Endothelial cell of umbilical vein (primary cell): ENCODE measurements at regions not wholly inside any gene's neighbourhood (a gene's known extent, or its start where the extent isn't known, plus 50 kb on each side); places are given as distances from the start of the nearest gene placed in this dataset.

Source experiments
- BruUV-seq: library from RNA; stranded (reverse); fragments of 400-500 nt; replicated peaks from 2 replicates; lab custom pipeline; 2021; lab: Mats Ljungman, UMichigan
- CTCF ChIA-PET: fragments of 300-600, 350-600 bp; sonication (Branson Sonifier 250); formaldehyde crosslinking; loops from one replicate; lab custom pipeline; 2021; ENCODE audit warnings: antibody characterized with exemption, inconsistent platforms; lab: Charles Lee
- POLR2A ChIA-PET: fragments of 300-600, 350-600 bp; sonication (Branson Sonifier 250); formaldehyde crosslinking; loops from one replicate; lab custom pipeline; 2021; ENCODE audit warnings: antibody characterized with exemption, inconsistent platforms; lab: Charles Lee
- DNase-seq: peaks from one replicate; pipeline ENCODE4 v3.0.0-alpha.2; 2011; ENCODE audit warnings: low read depth, low spot score
- FAIRE-seq: peaks from 2 replicates; lab custom pipeline; 2011; peaks lifted over from hg19 to GRCh38; lab: Jason Lieb, UNC
- H2AFZ ChIP-seq: 2 replicates; pipeline ENCODE4 v1.6.0; 2012; ENCODE audit warnings: low read depth, low read length, control low read depth, inconsistent platforms
- H3K27ac ChIP-seq: 2 replicates; pipeline ENCODE4 v1.5.1; 2011; ENCODE audit warnings: low read depth, mild to moderate bottlenecking, control low read depth, low read length, moderate library complexity; ENCODE audit not compliant: insufficient read depth
- H3K27me3 ChIP-seq, 2 experiments: 2 replicates each; pipeline versions ENCODE4 v1.6.0 to v1.6.1; 2011; ENCODE audit warnings: low read length in 2 of 2, mixed read lengths in 1 of 2; ENCODE audit not compliant: control insufficient read depth in 2 of 2, insufficient read depth in 2 of 2
- H3K36me3 ChIP-seq, 2 experiments: 2 replicates in 1 of 2; 3 replicates in 1 of 2; pipeline ENCODE4 v1.5.1; 2011; ENCODE audit warnings: low read length in 2 of 2, mild to moderate bottlenecking in 1 of 2, moderate library complexity in 1 of 2; ENCODE audit not compliant: control insufficient read depth in 2 of 2, insufficient read depth in 2 of 2; ENCODE audit errors: extremely low read depth in 1 of 2
- H3K4me1 ChIP-seq: 3 replicates; pipeline ENCODE4 v1.5.1; 2011; ENCODE audit warnings: mild to moderate bottlenecking, low read length; ENCODE audit not compliant: control insufficient read depth, insufficient read depth; ENCODE audit errors: extremely low read depth
- H3K4me2 ChIP-seq: 2 replicates; pipeline ENCODE4 v1.6.1; 2011; ENCODE audit warnings: low read length, control low read depth, mixed read lengths; ENCODE audit not compliant: insufficient read depth
- H3K4me3 ChIP-seq, 3 experiments: fragments of 200-600 bp in 1 of 3; sonication (generic), shearing (Covaris generic) in 1 of 3; replicated peaks in 1 of 3; 2 replicates each; pipeline ENCODE4 v1.5.1; 2011 to 2016; ENCODE audit warnings: control low read depth in 3 of 3, low read length in 3 of 3, mild to moderate bottlenecking in 2 of 3, inconsistent platforms in 1 of 3, low read depth in 1 of 3, moderate library complexity in 1 of 3; ENCODE audit not compliant: insufficient read depth in 1 of 3
- H3K79me2 ChIP-seq: 2 replicates; pipeline ENCODE4 v1.6.0; 2012; ENCODE audit warnings: low read length, inconsistent platforms; ENCODE audit not compliant: control insufficient read depth, insufficient read depth
- H3K9ac ChIP-seq: replicated peaks from 2 replicates; pipeline ENCODE3; 2011; ENCODE audit warnings: low read length, control low read depth; ENCODE audit not compliant: insufficient read depth; ENCODE audit errors: extremely low read depth
- H3K9me1 ChIP-seq: replicated peaks from 3 replicates; pipeline ENCODE4 v1.6.0; 2011; ENCODE audit warnings: mild to moderate bottlenecking, low read length; ENCODE audit not compliant: control insufficient read depth, insufficient read depth; ENCODE audit errors: extremely low read depth
- H3K9me3 ChIP-seq: replicated peaks from 2 replicates; pipeline ENCODE4 v1.5.1; 2012; ENCODE audit warnings: low read length, inconsistent platforms; ENCODE audit not compliant: control insufficient read depth, insufficient read depth
- H4K20me1 ChIP-seq: replicated peaks from 2 replicates; pipeline ENCODE3; 2011; ENCODE audit warnings: mild to moderate bottlenecking, low read length; ENCODE audit not compliant: control insufficient read depth, insufficient read depth; ENCODE audit errors: extremely low read depth
- CTCF ChIP-seq, 2 donors: IDR thresholded peaks; 1 replicate in 1 of 2; 2 replicates in 1 of 2; pipeline ENCODE4 v1.5.1; 2011; ENCODE audit warnings: low read length in 2 of 2, mild to moderate bottlenecking in 2 of 2, moderate library complexity in 2 of 2, control low read depth in 1 of 2, inconsistent platforms in 1 of 2, low read depth in 1 of 2; ENCODE audit not compliant: insufficient read depth in 1 of 2; ENCODE audit errors: extremely low read depth in 1 of 2
- FOS ChIP-seq: IDR thresholded peaks from 2 replicates; pipeline ENCODE4 v1.6.1; 2011; ENCODE audit warnings: mild to moderate bottlenecking, low read length, moderate library complexity, borderline replicate concordance; ENCODE audit not compliant: insufficient read depth
- GATA2 ChIP-seq: IDR thresholded peaks from 2 replicates; pipeline ENCODE4 v1.7.0; 2011; ENCODE audit warnings: low read depth, mild to moderate bottlenecking, moderate library complexity, mixed read lengths, low read length; ENCODE audit not compliant: insufficient read length, insufficient read depth
- MYC ChIP-seq: IDR thresholded peaks from one replicate; pipeline ENCODE4 v1.6.1; 2011; ENCODE audit warnings: mild to moderate bottlenecking, low read depth, low read length
- POLR2A ChIP-seq: IDR thresholded peaks from 2 replicates; pipeline ENCODE4 v1.6.1; 2012; ENCODE audit warnings: low read depth, mild to moderate bottlenecking, control low read depth, low read length
- POLR2AphosphoS5 ChIP-seq: IDR thresholded peaks from 2 replicates; pipeline ENCODE4 v1.6.1; 2012; ENCODE audit warnings: low read depth, mild to moderate bottlenecking, control low read depth, low read length, moderate library complexity; ENCODE audit not compliant: insufficient read depth
- dilution Hi-C: fragments of 300-500 bp; cut with MboI; formaldehyde crosslinking; loops from one replicate; pipeline ENCODE4 v1.15.0; 2019; ENCODE audit warnings: low sequenced_read_pairs; ENCODE audit not compliant: extremely low pct_ligation_motif_present
- intact Hi-C: fragments of 100-400 bp; cut with micrococcal nuclease; formaldehyde crosslinking; loops from one replicate; pipeline ENCODE4 v1.10.0; 2022
- TF ChIP-seq, protein P1 (sequence below): IDR thresholded peaks from 2 replicates; pipeline ENCODE4 v1.6.1; 2011; ENCODE audit not compliant: insufficient read depth, insufficient read length

- no peak overlapping the region for H3K4me2 ChIP-seq
- intact Hi-C loops (no loop called here), dilution Hi-C loops (no loop called here)
- no peaks in the 10 kb centered on the region for H3K27me3 ChIP-seq
- FAIRE-seq: no peak
- BruUV-seq: no TSS peak
- ChIA-PET POLR2A (no interaction called here), CTCF (no interaction called here)
- H3K4me1 ChIP-seq: no peaks in the 10 kb centered on the region
- H4K20me1 ChIP-seq: no peaks in the 10 kb centered on the region
- no peak overlapping the region for H3K27ac ChIP-seq
- H3K36me3 ChIP-seq: no peaks in the 10 kb centered on the region
- H3K9me1 ChIP-seq: no peaks in the 10 kb centered on the region
- H3K79me2 ChIP-seq: no peaks in the 10 kb centered on the region
- H3K9me3 ChIP-seq: no peaks in the 10 kb centered on the region
- no peak for TF ChIP-seq MYC
- no peak for TF ChIP-seq FOS
- no peak for TF ChIP-seq CTCF (IDR thresholded peaks at IDR 0.05; ENCODE audit: extremely low read depth in 1 of 2, insufficient read depth in 1 of 2, low read depth in 1 of 2, low read length in 2 of 2)
- TF ChIP-seq POLR2AphosphoS5: no peak
- no peak for TF ChIP-seq POLR2A
- no peak for TF ChIP-seq GATA2
- H3K4me3 ChIP-seq: no peak overlapping the region
- DNase-seq: no peak
- no peak overlapping the region for H3K9ac ChIP-seq
- H2AFZ ChIP-seq: no peak overlapping the region
Measured at GRCh38 chr1:233788687-233789086, 115.8 kb upstream of the SLC35F3 start.

DNA sequence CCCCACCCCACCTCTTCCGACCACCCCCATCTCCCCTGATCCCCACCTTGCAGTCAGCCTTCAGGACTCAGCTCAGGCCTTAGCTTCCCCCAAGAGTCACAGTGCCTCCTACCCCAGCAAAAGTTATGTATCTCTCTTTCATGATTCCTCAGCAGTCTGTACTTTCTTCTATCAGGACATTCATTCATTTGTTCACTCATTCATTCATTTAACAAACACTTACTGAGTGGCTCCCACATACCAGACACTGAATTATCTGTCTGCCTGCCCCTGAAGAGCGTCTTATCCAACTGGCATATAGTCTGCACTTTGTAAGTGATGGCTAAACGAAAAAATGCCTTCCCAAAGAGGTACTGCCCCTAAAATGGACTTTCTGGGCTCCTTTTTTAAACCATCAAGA is 114.4 kb upstream of the SLC35F3 start:
- intact Hi-C loops: no loop called here
- Histone ChIP-seq H3K4me2 (no peak overlapping the region), H3K4me3 (no peak overlapping the region), H3K27me3 (no peaks in the 10 kb centered on the region), H3K4me1 (no peaks in the 10 kb centered on the region), H3K79me2 (no peaks in the 10 kb centered on the region), H3K9ac (no peak overlapping the region), H4K20me1 (no peaks in the 10 kb centered on the region), H2AFZ (no peak overlapping the region), H3K9me1 (no peaks in the 10 kb centered on the region), H3K9me3 (no peaks in the 10 kb centered on the region), H3K36me3 (no peaks in the 10 kb centered on the region), H3K27ac (no peak overlapping the region)
- ChIA-PET POLR2A (no interaction called here), CTCF (interaction anchor here (0.6 kb wide), 2 partner anchors 185 to 492 kb away, joined by 4 to 5 read pairs; no protein-coding TSS in a partner anchor)
- no peak for FAIRE-seq
- BruUV-seq: no TSS peak
- DNase-seq: no peak
- TF ChIP-seq, protein P1, sequence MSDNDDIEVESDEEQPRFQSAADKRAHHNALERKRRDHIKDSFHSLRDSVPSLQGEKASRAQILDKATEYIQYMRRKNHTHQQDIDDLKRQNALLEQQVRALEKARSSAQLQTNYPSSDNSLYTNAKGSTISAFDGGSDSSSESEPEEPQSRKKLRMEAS: no peak
- dilution Hi-C loops: no loop called here
